IPS-18c (cell line): ENCODE measurements at regions not wholly inside any gene's neighbourhood (a gene's known extent, or its start where the extent isn't known, plus 50 kb on each side); places are given as distances from the start of the nearest gene placed in this dataset.

Source experiments
- H3K4me3 ChIP-seq: 2 replicates; pipeline ENCODE4 v1.7.0; 2013; ENCODE audit warnings: low read depth, mild to moderate bottlenecking, low read length, moderate library complexity; ENCODE audit not compliant: insufficient read depth
- H3K9me3 ChIP-seq: one replicate; pipeline ENCODE4 v1.6.1; 2013; ENCODE audit warnings: mild to moderate bottlenecking, low read length, moderate library complexity; ENCODE audit not compliant: control insufficient read depth, insufficient read depth

DNA sequence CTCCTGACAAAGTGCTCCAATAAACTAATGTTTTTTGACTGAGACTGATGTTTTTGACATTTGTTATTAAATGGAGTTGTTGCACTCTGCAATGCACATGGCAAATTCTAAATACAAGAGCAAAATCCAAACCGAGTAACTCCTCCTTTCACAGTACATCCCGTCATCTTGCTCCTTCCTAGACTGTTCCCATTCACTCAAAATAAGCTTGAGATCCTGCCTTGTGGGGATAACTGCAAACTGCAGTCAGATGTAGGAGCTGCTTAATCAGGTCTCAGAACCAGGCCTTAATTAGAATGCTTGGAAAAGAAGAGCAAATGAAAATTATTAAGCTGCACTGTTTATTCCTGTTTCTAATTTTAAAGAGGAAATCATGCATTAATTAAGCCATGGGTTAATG is 134.8 kb upstream of the SPRY2 start:
- Histone ChIP-seq H3K9me3 (no peaks in the 10 kb centered on the region), H3K4me3 (no peak overlapping the region)

DNA sequence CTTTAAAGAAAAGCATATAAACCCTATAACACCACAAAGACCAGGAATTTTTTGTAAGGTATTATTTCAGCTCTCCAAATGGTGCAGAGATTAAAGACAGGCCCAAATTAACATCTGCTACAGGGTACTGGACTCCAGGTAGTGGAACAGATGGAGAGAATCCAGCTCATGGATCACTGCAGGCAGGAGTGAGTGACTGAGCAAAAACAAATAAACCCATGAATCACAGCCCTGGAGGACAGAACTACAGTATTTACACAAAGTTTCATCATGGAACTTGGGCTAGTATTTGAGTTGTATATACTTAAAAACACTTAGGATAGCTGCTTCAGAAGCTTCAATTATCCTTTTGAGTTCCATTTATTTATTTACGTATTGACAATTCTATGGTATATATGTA is 132.8 kb upstream of the SPRY2 start:
- Histone ChIP-seq H3K4me3 (no peak overlapping the region), H3K9me3 (no peaks in the 10 kb centered on the region)

DNA sequence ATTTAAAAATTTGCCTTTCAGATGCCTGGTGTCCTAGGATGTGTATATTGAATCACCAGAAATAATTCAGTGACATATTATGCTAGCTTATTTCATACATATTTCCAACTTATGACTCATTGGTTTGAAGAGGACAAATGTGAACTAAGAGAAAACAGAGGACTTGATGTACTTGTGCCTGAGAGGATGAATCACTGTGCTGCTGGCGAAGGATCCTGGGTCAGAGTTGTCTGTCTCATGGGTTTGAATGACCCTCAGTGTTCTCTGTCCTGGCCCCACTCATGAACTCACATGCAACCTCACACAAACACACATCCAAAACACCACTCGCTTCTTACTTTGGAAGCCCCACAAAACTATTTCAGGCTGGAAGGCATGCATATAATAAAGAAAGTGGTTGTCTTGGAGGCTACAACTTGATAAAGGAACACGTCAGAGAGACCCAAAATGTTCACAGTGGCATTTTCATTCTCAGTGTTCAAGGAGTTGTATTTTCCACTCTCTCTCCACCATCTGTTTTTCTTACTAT is 129.0 kb upstream of the SPRY2 start:
- Histone ChIP-seq H3K4me3 (no peak overlapping the region), H3K9me3 (no peaks in the 10 kb centered on the region)

DNA sequence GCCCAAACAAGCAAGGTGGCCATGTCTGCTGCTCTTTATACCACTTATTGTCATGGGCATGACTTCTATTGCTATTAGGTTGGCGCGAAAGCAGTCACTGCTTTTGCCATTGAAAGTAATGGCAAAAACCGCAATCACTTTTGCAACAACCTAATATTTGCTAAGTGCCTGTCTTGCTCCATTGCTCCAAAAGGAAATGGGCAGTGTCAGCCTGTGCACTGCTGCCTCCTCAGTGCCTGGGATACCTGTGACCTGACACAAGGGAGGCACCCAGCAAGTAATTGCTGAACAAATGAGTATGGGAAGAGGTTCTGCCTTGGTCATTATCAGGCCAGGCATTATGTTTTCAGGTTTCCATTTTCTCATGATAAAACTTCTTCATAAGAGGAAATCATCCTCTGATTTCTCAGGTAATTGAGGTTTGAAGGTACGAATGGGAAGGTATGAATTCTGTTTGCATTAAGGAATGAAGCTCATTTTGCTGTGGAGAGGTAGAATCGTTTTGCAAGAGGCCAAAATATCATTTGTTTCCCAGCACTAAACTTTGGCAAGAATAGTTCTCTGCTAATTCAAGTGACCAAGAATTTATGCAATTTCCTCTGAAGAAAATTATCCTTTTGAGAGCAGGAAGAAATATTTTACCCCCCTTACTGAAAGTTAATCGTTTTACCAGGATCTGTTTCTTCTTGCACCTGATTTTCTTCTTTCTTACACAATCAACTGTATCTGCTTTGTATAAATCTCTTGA is 128.4 kb upstream of the SPRY2 start:
- Histone ChIP-seq H3K9me3 (no peaks in the 10 kb centered on the region), H3K4me3 (no peak overlapping the region)

DNA sequence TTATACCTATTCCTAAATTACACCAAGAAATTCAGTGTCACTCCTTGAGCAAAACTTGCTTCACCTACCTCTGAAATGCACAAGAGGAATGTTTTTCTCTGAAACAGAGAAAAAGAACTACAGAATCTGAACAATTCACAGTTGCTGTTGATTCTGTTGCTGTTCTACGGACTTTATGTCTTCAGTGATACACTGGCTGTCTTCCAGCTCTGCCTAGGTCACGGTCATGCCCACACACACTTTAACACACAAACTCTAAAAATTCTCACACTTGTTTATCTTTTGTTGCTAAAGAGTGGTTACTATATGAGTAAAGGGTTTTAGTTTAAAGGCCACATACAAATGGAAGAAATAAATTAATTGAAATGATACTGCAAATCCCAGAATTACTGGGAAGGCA is 124.4 kb upstream of the SPRY2 start:
- Histone ChIP-seq H3K9me3 (no peaks in the 10 kb centered on the region), H3K4me3 (no peak overlapping the region)

DNA sequence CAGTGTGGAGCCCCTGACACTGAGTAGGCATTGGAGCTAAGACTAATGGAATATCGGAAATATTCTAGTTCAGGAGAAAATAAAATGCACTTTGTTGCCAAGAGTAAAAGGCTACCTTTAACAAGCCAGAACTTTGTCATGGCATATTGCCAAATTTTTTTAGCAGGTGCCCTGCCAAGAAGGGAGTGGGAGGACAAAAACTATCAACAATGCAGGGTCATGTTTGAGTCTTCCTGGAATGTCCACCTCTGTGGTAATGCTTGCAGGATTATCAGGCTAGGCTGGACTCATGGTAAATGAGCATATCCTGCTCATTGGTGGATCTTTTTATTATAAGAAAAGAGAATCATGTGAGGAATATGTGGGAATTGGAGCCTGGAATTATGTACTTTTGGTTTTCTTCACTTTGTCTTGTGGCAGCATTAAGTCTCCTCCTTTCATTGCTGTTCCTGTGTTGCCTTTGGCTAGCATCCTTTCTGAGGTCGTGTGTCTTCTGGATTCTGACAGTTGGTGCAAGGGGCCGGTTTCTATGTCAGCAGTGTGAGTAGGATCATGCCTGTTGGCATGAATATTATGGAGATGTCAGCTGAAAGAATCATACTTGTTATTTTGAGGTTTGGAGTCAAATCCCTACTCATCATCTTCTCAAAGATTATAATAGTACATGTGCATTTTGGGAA is 122.9 kb upstream of the SPRY2 start:
- Histone ChIP-seq H3K9me3 (no peaks in the 10 kb centered on the region), H3K4me3 (no peak overlapping the region)

DNA sequence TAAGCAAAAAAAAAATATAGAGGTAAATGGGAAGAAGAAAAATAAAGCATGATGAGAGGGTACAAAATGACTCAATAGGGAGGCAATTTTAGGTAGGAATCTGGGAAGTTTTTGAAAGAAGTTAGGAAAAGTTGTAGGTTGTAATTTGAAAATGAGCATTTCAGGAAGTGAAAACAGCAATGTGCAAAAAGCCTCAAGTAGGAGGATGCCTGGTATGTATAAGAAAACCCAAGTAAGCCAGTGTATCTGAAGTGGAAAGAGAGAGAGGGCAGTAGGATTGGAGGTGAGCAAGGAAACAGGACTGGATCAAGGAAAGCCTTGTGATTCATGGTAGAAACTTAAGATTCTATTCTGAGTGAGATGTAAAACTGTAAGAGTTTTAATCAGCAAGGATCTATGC is 121.6 kb upstream of the SPRY2 start:
- no peaks in the 10 kb centered on the region for H3K9me3 ChIP-seq
- no peak overlapping the region for H3K4me3 ChIP-seq

DNA sequence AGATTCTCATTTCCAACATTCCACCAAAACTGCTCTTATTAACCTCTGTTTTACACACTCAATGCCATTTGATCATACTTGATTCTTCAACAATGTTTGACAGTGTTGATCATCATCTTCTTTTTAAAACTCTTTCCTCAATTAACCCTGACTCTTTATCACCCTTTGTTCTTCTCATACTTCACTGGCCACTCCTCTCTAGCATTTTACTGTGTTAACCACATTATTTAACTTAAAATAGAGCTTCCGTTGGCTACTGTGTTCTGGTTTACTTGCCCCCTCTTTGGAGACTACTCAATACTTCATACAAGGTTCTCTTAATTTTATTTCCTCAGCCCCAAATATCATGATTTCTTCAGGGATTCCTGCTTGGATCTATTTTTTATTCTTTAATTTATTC is 121.1 kb upstream of the SPRY2 start:
- H3K4me3 ChIP-seq = no peak overlapping the region
- H3K9me3 ChIP-seq = no peaks in the 10 kb centered on the region

DNA sequence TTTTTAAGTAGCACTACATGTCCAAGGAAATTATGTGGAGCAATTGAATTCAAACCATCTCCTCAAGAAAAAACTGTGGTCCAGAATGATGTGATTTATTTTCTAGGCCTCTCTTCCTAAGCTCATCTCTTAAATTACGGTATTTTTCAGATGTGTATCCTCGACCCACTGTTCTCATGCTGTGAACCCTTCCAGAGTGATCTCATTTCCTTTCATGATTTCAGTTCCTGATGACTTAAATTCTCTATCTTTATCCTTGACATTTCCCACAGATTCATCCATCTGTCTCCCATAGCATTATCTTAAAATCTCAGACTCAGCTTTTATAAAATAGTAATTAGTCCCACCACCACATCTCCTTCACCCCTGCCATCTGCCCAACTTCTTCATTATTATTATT is 117.6 kb upstream of the SPRY2 start:
- Histone ChIP-seq H3K4me3 (no peak overlapping the region), H3K9me3 (no peaks in the 10 kb centered on the region)

DNA sequence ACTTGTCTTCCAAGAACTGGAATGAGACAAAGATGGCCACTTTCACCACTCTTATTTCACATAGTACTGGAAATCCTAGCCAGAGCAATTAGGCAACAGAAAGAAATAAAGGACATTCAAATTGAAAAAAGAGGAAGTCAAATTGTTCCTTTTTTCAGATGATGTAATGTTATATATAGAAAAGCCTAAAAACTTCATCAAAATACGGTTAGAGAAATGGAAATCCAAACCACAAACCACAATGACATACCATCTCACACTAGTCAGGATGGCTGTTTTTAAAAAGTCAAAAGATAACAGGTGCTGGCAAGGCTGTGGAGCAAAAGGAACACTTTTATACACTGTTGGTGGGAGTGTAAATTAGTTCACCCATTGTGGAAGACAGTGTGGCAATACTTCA is 113.3 kb upstream of the SPRY2 start:
- peaks cover 2% of the 10 kb centered on the region for H3K9me3 ChIP-seq
- no peak overlapping the region for H3K4me3 ChIP-seq

DNA sequence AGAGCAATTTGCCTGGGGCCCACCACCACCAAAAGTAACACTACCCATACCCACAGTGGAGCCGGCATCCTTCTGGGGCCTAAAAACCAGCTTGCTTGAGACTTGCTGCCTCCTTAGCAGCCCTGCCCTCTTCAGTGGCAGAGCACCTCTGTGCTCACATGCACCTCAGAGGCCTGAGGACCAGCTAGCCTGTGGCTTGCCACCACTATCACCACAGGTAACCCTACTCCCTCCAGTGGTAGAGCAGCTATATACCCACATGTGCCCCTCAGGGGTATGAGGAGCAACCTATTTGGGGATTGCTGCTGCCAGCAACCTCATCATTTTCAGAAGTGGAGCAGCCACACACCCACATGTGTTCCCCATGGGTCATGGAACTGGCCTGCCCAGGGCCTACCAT is 111.4 kb upstream of the SPRY2 start:
- peaks cover 2% of the 10 kb centered on the region for H3K9me3 ChIP-seq
- H3K4me3 ChIP-seq = no peak overlapping the region

DNA sequence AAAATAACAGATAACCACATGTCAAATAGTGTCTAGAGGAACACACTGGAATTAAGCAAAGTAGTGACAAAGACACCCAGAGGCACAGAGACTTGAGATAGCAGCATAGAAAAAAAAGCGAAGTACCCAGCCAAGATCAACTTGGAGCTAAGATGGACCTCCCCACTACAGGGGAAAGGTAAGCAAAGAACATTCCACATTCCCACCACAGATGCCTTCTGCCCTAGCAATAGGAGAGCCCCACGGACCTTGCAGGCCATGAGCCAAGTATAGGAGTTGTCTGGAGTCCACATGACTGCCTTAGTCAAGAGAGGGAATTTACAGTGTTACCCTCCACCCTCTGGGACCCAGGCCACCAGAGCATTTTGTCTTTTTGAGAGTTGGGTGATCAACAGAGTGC is 110.7 kb upstream of the SPRY2 start:
- peaks cover 2% of the 10 kb centered on the region for H3K9me3 ChIP-seq
- no peak overlapping the region for H3K4me3 ChIP-seq

DNA sequence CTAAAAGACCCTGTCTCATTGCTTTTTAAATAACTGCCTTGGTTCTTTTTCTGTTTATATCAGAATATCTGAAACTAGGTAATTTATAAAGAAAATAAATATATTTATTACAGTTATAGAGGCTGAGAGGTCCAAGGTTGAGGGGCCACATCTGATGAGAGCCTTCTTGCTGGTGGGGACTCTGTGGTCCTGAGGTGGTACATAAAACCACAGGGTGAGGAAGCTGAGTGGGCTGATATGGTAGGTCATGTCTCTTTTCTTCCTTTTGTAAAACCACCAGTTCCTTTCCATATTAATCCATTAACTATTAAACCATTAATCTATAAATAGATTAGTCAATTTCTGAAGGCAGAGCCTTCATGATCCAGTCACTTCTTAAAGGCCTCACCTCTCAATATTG is 109.5 kb upstream of the SPRY2 start:
- Histone ChIP-seq H3K4me3 (no peak overlapping the region), H3K9me3 (peaks cover 2% of the 10 kb centered on the region)

DNA sequence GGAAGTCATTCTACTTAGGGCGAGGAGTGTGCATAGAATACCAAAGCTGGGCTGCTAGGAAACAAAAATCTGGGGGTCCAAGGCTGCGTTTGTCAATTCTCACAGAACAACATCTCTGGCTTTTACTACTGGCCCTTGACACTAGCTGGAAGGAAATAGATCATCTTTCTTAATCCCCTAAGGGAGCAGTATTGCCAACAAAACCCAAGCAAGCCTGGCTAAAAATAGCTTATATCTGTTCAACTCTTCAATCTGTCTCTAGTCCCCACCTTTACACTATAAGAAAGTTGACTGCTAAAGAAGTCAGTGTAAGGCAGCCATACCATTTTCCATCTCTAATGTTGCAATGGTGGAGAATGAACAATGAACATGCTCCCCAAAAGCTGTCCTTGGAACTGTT is 107.8 kb upstream of the SPRY2 start:
- H3K9me3 ChIP-seq = peaks cover 2% of the 10 kb centered on the region
- H3K4me3 ChIP-seq = no peak overlapping the region

DNA sequence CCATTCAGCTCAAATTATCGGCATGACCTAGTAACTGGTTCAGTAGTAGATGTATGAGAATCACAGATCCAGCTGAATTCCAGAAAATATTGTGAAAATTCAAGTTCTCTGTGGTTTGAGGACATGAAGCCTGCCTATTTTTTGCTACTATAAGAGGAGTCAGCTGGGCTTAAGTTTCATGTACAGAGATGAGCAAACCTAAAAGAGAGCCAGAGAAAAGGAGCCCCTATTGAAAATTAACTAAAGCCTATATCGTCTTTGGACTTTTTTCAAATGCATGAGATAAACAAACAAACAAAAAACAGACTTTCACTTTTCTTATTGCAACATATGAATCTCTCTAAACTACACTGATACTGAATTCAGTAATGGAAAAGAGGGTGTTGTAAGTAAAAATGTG is 106.8 kb upstream of the SPRY2 start:
- peaks cover 2% of the 10 kb centered on the region for H3K9me3 ChIP-seq
- no peak overlapping the region for H3K4me3 ChIP-seq

DNA sequence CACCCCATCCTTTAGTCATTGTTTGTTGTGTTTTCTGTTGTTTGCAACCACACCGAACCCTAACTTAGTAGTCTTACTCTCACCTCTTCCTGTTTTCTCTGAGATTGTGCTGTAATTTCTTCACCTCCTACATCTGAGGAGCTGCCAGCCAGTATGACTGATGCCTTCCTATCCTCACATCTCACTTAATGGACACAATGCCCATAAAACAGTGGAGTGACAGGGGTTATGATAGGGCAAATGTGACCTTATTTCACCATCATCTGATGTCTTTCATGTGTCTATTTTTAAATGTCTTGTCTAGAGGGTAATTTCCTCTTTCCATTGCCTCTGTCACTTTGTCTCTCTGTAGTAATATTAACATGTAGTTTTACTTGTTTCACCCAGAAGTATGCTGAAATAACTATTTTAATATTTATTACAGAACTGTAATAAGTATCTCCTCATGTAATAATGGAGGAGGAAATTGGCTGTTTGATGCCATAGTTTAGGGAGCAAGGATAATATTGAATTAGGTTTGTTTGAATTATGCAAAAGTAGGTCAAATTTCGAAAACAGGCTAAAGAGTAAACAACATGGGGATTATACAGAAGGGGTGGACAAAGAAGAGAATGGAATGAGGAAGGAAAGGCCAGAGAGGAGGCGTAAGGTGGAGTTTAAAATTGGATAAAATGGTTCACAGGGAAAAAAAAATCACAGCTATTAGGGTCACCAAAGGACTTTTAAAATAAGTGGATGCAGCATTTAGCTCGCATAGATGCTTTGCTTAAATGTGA is 103.5 kb upstream of the SPRY2 start:
- Histone ChIP-seq H3K9me3 (no peaks in the 10 kb centered on the region), H3K4me3 (no peak overlapping the region)

DNA sequence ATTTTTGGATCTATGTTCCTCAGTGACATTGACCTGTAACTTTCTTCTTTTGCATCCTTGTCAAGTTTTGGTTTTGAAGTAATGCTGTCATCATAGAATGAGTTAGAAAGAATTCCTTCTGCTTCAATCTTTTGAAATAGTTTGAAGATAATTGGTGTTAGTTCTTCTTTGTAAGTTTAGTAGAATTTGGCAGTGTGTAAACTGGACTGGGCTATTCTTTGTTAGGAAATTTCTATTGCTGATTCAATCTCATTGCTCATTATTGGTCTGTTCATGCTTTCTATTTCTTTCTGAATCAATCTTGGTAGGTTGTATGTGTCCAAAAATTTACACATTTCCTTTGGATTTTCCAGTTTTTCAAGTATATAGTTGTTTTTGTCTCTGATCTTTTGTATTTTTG is 101.7 kb upstream of the SPRY2 start:
- Histone ChIP-seq H3K9me3 (no peaks in the 10 kb centered on the region), H3K4me3 (no peak overlapping the region)

DNA sequence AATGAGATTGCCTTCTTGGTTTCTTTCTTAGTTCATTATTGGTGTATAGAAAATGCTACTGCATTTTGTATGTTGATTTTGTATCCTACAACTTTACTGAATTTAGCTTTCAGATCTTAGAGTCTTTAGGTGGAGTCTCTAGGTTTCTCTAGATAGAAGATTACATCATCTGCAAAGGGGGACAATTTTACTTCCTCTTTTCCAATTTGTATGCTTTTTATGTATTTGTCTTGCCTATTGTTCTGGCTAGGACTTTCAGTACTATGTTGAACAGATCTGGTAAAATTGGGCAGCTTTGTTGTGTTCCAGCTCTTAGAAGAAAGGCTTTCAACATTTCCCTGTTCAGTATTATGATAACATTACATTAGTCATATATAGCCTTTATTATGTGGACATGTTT is 101.0 kb upstream of the SPRY2 start:
- no peak overlapping the region for H3K4me3 ChIP-seq
- no peaks in the 10 kb centered on the region for H3K9me3 ChIP-seq
